Femur (tissue), 1 donor: ENCODE measurements at regions not wholly inside any gene's neighbourhood (a gene's known extent, or its start where the extent isn't known, plus 50 kb on each side); places are given as distances from the start of the nearest gene placed in this dataset.

Source experiments
- DNase-seq: peaks from one replicate; pipeline ENCODE4 v3.0.0-alpha.2; 2017

- DNase-seq: no peak
Measured at GRCh38 chr4:14752341-14753046, 249.8 kb upstream of the CPEB2 start.

DNA sequence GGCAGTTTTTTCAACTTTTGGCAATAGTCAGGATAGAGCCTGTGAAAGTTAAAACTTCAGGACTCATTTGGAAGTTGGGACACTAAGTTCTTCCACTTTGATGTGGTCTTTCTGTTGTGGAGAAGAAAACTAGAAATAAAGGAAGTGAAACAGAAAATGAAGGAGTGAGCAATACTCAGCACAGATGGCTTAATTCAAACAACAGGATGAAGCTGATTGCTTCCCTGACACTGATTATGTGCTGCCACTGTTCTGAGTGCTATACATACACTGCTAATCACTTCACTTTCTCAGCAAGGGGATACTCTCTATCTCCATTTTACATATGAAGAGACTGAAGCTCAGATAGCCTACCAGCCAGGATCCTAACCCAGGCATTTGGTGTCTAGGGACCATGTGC, 235.1 kb upstream of the CPEB2 start:
- no peak for DNase-seq

DNA sequence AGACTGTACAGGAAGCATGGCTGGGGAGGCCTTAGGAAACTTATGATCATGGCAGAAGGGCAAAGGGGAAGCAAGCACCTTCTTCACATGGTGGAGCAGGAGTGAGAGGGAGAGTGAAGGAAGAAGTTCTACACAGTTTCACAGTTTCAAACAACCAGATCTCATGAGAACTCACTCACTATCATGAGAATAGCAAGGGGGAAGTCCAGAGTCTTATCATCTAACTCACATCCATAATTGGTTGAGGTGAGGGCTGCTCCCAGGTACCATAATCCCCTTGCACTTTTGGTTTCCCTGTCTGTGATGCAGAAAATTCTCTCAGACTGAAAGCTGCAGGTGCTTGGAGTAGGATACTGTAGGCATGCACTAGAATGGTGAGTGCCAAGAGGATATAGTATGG, 233.8 kb upstream of the CPEB2 start:
- no peak for DNase-seq

- DNase-seq: no peak
Measured at GRCh38 chr4:14769993-14770392, 232.3 kb upstream of the CPEB2 start.

DNA sequence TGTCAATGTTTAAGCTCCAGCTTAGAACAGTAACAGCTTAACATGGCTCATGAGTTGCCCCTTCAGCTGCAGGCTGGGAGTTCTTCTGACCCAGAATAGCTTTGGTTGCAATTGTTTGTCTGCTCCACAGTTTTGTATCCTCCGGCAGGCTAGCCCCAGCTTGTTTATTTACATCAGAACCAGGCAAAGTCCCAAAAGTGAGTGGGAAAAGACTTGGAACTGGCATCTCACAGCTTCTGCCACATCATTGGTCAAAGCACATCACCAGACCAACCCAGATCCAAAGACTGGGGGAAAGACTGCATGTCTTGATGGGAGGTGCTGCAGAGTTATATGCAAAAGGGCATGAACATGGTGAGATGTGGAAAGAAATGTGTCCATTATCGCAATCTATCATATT, 231.2 kb upstream of the CPEB2 start:
- DNase-seq: no peak

GRCh38 chr4:14771504-14772175, 230.6 kb upstream of the CPEB2 start:
- DNase-seq: no peak

DNA sequence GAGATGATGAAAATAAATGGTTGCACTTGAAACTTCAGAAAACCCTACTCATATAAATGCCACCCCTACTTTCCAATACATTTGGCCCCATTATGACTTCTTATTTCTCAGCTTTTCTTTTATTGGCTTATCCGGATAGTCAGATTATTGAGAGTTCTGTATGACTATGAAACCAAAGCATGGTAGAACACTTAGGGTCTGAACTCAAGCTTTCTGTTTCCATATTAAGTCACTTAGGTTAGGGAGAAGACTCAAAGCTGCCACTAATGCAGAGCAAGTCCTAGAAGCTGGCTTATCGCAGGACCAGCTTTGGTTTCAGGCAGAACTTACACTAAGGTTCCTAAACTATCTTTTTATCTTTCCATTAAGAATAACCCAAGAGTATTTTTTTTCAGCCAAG, 229.9 kb upstream of the CPEB2 start:
- no peak for DNase-seq

GRCh38 chr4:14783011-14783877, 219.0 kb upstream of the CPEB2 start:
- no peak for DNase-seq

GRCh38 chr4:14787221-14787620, 215.1 kb upstream of the CPEB2 start:
- DNase-seq: no peak

DNA sequence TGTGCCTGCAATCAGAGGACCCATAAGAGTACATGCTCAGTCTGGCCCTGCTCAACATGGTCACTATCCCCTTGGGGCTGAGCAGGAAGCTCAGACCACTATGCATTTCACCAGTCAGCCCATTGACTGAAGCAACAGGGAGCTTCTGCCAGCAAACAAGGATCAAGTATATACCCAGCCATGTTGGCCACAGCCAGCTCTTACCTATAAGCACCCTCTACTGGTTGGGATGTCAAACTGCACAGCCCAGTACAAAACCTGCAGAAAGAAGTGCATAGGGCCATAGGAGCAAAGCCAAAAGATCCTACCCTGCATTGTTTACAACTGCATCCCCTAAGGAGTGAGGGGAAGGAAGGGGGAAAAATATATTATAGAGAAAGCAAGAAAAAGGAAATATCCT, 214.4 kb upstream of the CPEB2 start:
- DNase-seq: no peak

- DNase-seq: no peak
Measured at GRCh38 chr4:14790494-14790893, 211.8 kb upstream of the CPEB2 start.

DNA sequence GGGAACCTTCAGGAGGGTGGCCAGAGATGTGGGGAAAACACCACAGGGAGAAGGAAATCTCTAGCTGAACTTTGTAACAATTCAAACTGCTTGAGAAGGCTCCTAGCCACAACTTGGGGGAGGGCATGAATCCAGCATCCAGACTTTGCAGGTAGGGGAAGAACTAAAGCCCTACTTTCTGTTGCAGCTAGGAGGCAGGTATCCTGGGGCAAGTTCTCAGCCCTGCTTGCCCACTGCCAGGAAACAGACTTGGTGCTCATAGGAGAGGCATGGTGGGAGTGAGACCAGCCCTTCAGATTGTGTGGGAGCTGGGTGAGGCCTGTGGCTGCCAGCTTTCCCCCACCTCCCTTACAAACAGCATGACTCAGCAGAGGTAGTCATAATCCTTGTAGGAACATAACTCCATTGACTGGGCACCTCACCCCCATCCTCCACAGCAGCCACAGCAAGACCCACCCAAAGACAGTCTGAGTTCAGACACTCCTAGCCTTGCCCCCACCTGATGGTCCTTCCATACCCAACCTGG, 209.5 kb upstream of the CPEB2 start:
- no peak for DNase-seq

DNA sequence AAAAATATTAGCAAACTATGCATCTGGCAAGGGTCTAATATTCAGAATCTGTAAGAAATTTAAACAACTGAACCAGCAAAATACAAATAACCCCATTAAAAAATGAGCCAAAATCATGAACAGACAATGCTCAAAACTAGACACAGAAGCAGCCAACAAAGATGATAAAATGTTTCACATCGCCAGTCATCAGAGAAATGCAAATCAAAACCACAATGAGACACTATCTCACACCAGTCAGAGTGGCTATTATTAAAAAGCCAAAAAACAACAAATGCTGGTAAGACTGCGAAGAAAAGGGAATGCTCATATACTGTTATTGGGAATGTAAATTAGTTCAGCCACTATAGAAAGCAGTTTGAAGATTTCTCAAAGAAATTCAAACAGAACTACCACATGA, 201.3 kb upstream of the CPEB2 start:
- no peak for DNase-seq

DNA sequence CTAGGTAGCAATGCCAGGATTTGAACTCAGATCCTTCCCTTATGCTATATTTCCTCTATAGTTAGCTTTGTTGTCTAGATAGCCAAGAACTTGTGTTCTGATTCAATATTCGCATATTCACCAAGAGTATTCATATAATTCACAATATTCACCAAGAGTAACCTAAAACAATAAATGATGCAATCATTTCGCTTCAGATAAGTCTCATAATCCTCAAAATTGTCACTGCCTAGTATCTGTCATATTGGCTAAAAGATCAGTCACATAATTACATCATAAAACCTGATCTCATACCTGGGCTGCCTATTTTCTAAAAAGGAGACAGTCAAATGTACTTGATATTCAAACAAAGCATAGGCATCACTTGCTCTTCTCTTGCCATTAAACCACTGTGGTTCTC, 199.7 kb upstream of the CPEB2 start:
- DNase-seq: no peak

- DNase-seq: no peak
Measured at GRCh38 chr4:14807856-14808255, 194.4 kb upstream of the CPEB2 start.

DNA sequence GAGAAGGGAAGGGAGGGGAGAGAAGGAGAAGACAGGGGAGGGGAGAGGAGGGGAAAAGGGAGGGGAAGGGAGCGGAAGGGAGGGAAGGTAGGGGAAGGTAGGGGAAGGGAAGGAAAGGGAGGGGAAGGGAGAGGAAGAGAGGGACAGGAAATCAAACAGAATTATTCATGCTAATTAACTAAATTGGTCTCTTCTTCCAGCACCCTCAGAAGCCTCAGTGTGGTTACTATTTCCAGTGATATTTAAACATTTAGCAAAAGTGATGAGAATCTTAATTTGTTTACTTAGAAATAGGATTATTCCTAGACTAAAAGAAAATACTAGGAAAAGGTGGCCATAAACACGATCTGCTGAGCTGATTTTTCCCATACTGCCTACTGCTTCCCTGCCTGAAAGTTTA, 193.1 kb upstream of the CPEB2 start:
- DNase-seq: no peak

DNA sequence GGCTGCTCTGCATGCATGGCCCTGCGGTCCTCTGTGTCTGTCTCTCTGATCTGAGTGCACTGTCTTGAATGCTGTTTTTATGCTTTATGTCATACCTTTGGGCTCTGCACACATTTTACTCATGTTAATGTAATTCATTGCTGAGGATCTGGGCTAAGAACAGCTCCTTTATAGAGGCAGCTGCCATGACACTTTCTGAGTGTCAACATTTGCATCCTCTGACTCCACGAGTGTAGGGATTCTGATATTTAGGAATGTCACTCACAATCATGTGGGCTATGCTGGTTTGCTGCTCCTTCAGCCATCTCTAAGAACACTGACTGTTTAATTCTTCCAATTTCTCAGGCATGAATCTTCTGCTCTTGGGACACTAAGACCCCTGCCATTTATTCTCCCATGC, 192.2 kb upstream of the CPEB2 start:
- no peak for DNase-seq

DNA sequence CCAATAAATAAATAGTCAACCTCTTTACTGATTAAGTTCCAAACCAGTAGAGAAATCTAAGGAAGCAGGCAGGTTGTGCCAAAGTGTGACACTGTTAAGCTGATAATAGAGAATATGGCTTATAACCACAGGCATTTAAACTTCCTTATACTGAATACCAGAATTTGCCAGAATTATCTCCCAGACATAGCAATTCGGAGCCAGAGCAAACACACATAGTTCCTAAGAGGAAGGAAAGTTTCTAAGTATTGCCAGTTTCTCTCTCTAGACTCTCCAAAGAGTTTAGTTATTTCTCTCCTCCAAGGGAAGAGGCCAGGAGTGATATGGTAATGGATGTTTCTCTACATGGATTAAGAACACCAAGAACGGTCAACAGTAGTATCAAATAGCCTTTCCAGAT, 191.7 kb upstream of the CPEB2 start:
- DNase-seq: no peak

GRCh38 chr4:14812101-14812500, 190.2 kb upstream of the CPEB2 start:
- DNase-seq: no peak

DNA sequence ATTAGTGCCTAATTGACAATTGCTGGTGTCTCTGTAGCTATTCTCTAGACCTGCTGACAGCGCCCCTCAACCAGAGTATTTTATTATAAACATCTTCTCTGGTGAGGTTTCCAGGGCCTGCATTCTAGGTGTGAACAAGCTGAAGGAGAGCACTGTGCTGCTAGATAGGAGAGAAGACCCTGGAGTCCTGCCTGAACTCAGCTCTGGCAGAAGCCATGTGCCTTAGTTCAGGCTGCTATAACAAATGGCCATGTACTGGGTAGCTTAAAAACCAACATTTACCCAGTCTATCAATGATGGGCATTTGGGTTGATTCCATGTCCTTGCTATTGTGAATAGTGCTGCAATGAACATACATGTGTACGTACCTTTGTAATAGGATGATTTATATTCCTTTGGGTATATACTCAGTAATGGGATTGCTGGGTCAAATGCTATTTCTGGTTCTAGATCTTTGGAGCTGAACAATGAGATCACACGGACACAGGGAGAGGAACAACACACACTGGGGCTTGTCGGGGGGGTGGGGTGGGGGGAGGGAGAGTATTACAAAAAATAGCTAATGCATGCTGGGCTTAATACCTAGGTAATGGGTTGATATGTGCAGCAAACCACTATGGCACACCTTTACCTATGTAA, 185.5 kb upstream of the CPEB2 start:
- no peak for DNase-seq

DNA sequence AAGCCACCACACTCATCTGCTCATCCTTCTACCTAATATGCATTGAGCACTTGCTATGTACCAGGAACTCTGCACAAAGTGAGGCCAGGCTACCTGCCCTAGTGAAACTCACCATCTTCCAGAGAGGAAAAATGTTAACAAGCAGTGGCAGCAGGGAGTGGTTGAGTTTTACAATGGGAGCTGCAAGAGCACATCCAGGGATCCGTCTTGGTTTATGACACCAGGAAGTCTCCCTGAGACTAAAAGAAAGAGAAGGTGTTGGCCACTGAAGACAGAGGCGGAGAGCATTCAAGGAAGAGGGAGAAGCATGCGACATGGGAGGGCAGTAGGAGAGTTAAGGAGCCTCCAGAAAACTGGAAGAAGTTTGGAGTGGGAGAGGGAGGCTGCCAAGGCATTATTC, 178.1 kb upstream of the CPEB2 start:
- no peak for DNase-seq

- no peak for DNase-seq
Measured at GRCh38 chr4:14827111-14827510, 175.2 kb upstream of the CPEB2 start.

DNA sequence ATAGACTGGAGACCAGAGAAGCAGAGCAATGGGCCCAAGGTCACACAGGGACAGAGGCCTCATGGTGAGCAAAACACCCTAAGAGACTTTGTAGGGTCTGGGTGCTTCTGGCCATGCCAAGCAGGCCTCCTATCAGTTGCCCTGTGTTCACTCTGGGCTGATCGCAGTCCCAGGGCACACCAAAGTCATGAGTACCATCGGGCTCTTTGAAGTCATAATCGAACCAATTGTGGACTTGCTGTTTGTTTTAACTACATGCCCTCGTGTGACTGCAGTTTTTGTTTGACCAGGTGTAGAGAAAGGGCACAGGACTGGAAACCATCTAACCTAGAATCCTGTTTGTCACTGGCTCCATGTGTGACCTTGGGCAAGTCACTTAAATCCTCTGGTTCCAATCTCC, 172.5 kb upstream of the CPEB2 start:
- DNase-seq: no peak
